Bronchial epithelial cell (primary cell): ENCODE measurements at regions not wholly inside any gene's neighbourhood (a gene's known extent, or its start where the extent isn't known, plus 50 kb on each side); places are given as distances from the start of the nearest gene placed in this dataset.

Source experiments
- DNase-seq: peaks from one replicate; pipeline ENCODE4 v3.0.0-alpha.2; 2010; ENCODE audit warnings: low read depth
- FAIRE-seq: peaks from 2 replicates; lab custom pipeline; 2011; peaks lifted over from hg19 to GRCh38; lab: Jason Lieb, UNC
- H3K27me3 ChIP-seq: 2 replicates; pipeline ENCODE4 v1.5.1; 2011; ENCODE audit warnings: low read length; ENCODE audit not compliant: control insufficient read depth, insufficient read depth
- H3K36me3 ChIP-seq: 2 replicates; pipeline ENCODE4 v1.5.1; 2011; ENCODE audit warnings: low read length; ENCODE audit not compliant: control insufficient read depth, insufficient read depth
- H3K4me3 ChIP-seq: 2 replicates; pipeline ENCODE4 v1.5.1; 2011; ENCODE audit warnings: mild to moderate bottlenecking, low read depth, low read length, control low read depth
- CTCF ChIP-seq: IDR thresholded peaks from 2 replicates; pipeline ENCODE4 v1.5.1; 2011; ENCODE audit warnings: mild to moderate bottlenecking, moderate library complexity, low read length, control low read depth, inconsistent platforms; ENCODE audit not compliant: insufficient read depth, severe bottlenecking

- Histone ChIP-seq H3K4me3 (no peak overlapping the region), H3K36me3 (no peaks in the 10 kb centered on the region), H3K27me3 (no peaks in the 10 kb centered on the region)
- TF ChIP-seq CTCF: no peak
- FAIRE-seq (no peak), DNase-seq (peak; percentile 34)
Measured at GRCh38 chr4:114364857-114365256, 233.8 kb upstream of the UGT8 start.

DNA sequence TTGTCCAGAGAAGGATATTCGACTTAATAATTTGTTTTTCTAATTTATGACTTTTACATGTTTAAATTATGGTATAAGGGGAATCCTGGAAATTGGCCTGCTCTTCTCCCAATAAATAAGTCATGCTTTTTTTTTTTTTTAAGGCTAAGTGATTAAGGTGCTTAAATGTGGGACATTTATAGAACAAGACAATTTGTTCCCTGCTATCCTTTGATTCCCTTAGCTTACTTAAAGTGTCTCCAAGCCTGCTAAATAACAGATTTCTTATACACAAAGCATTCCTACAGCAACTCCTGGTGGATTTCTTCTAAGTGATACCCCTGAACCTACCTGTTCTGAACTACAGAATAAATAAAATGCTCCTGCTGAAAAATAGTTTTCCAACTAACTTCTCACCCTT, 233.0 kb upstream of the UGT8 start:
- no peak for FAIRE-seq
- no peak for TF ChIP-seq CTCF
- Histone ChIP-seq H3K27me3 (no peaks in the 10 kb centered on the region), H3K4me3 (no peak overlapping the region), H3K36me3 (no peaks in the 10 kb centered on the region)
- no peak for DNase-seq

DNA sequence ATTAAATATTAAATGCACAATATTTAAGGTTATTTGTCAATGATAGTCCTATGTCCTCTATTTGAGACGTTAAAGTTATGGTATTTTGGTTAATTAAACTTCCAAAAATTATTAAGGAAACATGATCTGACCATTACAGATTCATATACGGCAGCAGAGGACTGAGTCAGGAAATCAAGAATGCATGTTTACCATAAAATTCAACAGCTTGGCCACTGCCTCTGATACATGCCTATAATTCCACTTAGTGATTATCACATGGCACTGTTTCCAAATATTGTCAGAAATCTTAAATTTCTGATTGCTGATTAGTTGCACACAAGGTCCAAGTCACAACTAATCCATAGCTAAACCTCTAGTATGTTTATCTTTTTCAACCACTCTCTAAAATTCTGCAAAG, 232.2 kb upstream of the UGT8 start:
- Histone ChIP-seq H3K27me3 (no peaks in the 10 kb centered on the region), H3K4me3 (no peak overlapping the region), H3K36me3 (no peaks in the 10 kb centered on the region)
- no peak for TF ChIP-seq CTCF
- FAIRE-seq: no peak
- DNase-seq: no peak

DNA sequence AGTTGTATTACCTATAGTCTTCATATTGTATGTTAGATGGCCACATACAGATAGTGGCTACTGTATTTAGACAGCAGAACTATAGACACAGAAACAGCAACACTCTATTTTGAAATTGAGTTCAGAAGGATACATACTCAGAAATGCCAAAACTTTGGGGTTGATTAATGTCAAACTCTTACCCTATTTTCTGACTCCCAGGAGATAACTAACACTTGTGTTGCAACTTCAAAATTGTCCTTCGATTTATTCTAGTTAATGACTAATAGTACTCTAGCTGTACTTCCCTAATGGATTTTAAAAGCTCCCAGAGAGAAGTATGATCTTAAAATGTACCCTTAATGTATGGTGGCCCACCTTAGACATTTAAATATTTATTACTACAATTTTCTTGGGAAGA, 229.9 kb upstream of the UGT8 start:
- no peaks in the 10 kb centered on the region for H3K27me3 ChIP-seq
- FAIRE-seq (no peak), DNase-seq (no peak)
- H3K4me3 ChIP-seq: no peak overlapping the region
- TF ChIP-seq CTCF: no peak
- no peaks in the 10 kb centered on the region for H3K36me3 ChIP-seq

DNA sequence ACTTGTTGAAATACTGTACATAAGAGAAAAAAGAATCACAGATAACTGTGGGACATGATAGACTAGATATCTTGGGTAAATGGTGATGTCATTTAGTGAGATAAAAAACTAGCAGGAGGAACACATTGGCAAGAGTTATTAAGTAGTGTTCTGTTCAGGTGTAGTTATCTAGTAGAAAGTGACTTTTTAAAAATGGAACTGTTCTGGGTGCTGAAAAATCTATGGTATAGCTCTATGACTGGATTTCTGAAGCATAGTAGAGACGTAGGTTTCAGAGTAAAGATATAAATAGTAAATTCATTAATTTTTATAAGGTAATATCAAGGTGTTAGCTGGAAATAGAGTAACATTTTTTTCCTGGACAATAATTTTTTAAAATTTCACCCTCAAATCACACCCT, 225.1 kb upstream of the UGT8 start:
- no peak overlapping the region for H3K4me3 ChIP-seq
- FAIRE-seq (no peak), DNase-seq (no peak)
- no peak for TF ChIP-seq CTCF
- H3K36me3 ChIP-seq: no peaks in the 10 kb centered on the region
- no peaks in the 10 kb centered on the region for H3K27me3 ChIP-seq

GRCh38 chr4:114378305-114378903, 220.2 kb upstream of the UGT8 start:
- Histone ChIP-seq H3K36me3 (no peaks in the 10 kb centered on the region), H3K27me3 (no peaks in the 10 kb centered on the region), H3K4me3 (no peak overlapping the region)
- peak; percentile 56 for TF ChIP-seq CTCF
- FAIRE-seq (no peak), DNase-seq (peak; percentile 51)
